ENCODE measurements at regions not wholly inside any gene's neighbourhood (a gene's known extent, or its start where the extent isn't known, plus 50 kb on each side); places are given as distances from the start of the nearest gene placed in this dataset.

DNA sequence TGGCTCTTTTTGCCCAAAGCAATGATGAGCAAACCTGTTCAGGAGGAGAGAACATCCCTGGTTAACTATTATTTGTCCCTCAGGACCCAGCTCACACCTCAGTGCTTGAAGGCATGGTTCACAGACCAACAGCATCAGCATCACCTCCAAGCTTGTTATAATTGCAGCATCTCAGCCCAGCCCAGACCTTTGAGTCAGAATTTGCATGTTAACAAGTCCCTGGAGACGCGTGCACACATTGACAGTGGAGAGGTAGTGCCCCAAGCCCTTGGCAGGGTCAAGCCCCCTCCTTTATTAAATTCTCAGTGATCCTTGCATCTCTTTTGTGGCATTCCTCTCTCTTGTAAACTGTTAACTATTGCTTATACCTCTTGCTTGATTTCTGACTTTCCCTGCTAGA lies 488.6 kb downstream of the HAPSTR1 start:
- H3K4me3 ChIP-seq: no peak overlapping the region
- intact Hi-C loops (cut with DNase I; ENCODE audit: low total_unique reads): no loop called here

DNA sequence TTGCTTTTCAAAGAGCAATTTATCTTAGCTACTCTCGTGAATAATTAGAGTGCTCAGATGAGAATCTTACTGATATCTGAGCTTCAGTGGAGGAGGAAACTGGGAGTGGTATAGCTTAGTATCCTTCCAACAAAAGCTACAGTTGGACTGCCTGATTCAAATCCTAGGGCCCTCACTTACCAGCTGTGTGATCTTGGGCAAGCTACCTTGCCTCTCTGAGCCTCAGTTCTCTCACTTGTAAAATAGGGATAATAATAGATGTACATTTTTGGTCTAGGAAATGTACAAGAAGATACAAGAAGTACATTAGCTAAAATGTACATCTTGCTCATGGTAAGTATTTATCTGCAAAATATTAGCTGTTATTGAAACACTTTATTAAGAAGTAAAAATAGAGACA lies 502.0 kb downstream of the HAPSTR1 start:
- peaks cover 0 to 10% of the 10 kb centered on the region in 2 donors for H3K27me3 ChIP-seq
- TF ChIP-seq POLR2A (IDR thresholded peaks at IDR 0.05) (no peak), POLR2AphosphoS5 (IDR thresholded peaks at IDR 0.05) (no peak)
- TF ChIP-seq, protein P1, sequence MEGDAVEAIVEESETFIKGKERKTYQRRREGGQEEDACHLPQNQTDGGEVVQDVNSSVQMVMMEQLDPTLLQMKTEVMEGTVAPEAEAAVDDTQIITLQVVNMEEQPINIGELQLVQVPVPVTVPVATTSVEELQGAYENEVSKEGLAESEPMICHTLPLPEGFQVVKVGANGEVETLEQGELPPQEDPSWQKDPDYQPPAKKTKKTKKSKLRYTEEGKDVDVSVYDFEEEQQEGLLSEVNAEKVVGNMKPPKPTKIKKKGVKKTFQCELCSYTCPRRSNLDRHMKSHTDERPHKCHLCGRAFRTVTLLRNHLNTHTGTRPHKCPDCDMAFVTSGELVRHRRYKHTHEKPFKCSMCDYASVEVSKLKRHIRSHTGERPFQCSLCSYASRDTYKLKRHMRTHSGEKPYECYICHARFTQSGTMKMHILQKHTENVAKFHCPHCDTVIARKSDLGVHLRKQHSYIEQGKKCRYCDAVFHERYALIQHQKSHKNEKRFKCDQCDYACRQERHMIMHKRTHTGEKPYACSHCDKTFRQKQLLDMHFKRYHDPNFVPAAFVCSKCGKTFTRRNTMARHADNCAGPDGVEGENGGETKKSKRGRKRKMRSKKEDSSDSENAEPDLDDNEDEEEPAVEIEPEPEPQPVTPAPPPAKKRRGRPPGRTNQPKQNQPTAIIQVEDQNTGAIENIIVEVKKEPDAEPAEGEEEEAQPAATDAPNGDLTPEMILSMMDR (IDR thresholded peaks at IDR 0.05): no peak
- DNase-seq (ENCODE audit: low spot score in 2 of 2): no peak
- no peaks in the 10 kb centered on the region for H3K9me3 ChIP-seq
- intact Hi-C loops (cut with DNase I; ENCODE audit: low total_unique reads): no loop called here
- H3K36me3 ChIP-seq: no peaks in the 10 kb centered on the region
- H3K27ac ChIP-seq: no peak overlapping the region
- H3K4me1 ChIP-seq: no peaks in the 10 kb centered on the region
- H3K4me3 ChIP-seq: no peak overlapping the region

More for the DNA sequence above, 488.6 kb downstream of the HAPSTR1 start:
- H3K9me3 ChIP-seq: no peaks in the 10 kb centered on the region
- TF ChIP-seq, protein P1 (IDR thresholded peaks at IDR 0.05): no peak
- TF ChIP-seq POLR2AphosphoS5 (IDR thresholded peaks at IDR 0.05) (no peak), POLR2A (IDR thresholded peaks at IDR 0.05) (no peak)
- H3K36me3 ChIP-seq: no peaks in the 10 kb centered on the region
- DNase-seq (ENCODE audit: low spot score in 2 of 2): no peak
- no peaks in the 10 kb centered on the region for H3K27me3 ChIP-seq
- H3K27ac ChIP-seq: no peak overlapping the region
- no peaks in the 10 kb centered on the region for H3K4me1 ChIP-seq

DNA sequence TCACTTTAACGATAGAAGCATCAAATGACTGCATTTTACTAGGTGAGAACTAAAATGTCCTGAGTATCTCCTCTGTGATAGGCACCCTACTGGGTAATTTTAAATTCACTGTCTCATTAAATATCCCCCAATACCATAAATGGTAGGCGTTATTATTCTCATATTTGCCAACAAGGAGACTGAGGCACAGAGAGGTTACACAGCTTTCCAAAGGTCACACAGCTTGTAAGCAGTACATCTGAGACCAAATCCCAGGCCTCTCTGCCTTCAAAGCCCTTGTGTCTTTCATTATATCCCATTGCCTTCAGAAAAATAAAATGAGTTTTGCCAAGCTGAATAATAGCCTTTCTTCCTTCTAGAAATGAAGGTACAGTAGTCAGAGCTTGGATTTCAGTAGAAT lies 502.6 kb downstream of the HAPSTR1 start:
- no peaks in the 10 kb centered on the region for H3K9me3 ChIP-seq
- intact Hi-C loops (cut with DNase I; ENCODE audit: low total_unique reads): no loop called here
- H3K27ac ChIP-seq: no peak overlapping the region
- no peak overlapping the region for H3K4me3 ChIP-seq
- TF ChIP-seq POLR2AphosphoS5 (IDR thresholded peaks at IDR 0.05): no peak
- no peak for TF ChIP-seq POLR2A (IDR thresholded peaks at IDR 0.05)
- TF ChIP-seq, protein P1 (IDR thresholded peaks at IDR 0.05): no peak
- peaks cover 0 to 10% of the 10 kb centered on the region in 2 donors for H3K27me3 ChIP-seq
- no peaks in the 10 kb centered on the region for H3K36me3 ChIP-seq
- DNase-seq (ENCODE audit: low spot score in 2 of 2): no peak
- H3K4me1 ChIP-seq: no peaks in the 10 kb centered on the region

DNA sequence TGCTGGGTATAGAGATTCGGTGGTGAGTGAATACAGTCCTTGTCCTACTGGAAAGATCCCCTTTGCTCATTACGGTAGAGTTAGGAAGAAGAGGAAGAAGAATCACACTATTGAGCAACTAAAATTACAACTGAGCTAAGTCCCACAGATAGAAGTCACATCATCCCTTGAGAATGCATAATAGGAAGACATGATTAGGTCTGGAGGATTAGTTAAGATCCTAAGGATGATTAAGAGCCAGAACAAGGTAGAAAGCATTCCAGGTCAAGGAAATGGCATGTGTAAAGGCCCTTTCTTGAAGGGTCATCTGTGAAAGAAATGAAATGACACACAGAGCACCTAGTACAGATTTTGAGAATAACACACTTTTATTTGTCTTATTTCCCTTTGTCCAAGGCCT lies 503.5 kb downstream of the HAPSTR1 start:
- H3K9me3 ChIP-seq: no peaks in the 10 kb centered on the region
- no peak overlapping the region for H3K27ac ChIP-seq
- no peaks in the 10 kb centered on the region for H3K36me3 ChIP-seq
- TF ChIP-seq POLR2AphosphoS5 (IDR thresholded peaks at IDR 0.05): no peak
- no peak for TF ChIP-seq POLR2A (IDR thresholded peaks at IDR 0.05)
- TF ChIP-seq, protein P1 (IDR thresholded peaks at IDR 0.05): no peak
- no peak for DNase-seq (ENCODE audit: low spot score in 2 of 2)
- H3K4me3 ChIP-seq: no peak overlapping the region
- H3K27me3 ChIP-seq: peaks cover 0 to 10% of the 10 kb centered on the region in 2 donors
- no peaks in the 10 kb centered on the region for H3K4me1 ChIP-seq
- intact Hi-C loops (cut with DNase I; ENCODE audit: low total_unique reads): no loop called here

DNA sequence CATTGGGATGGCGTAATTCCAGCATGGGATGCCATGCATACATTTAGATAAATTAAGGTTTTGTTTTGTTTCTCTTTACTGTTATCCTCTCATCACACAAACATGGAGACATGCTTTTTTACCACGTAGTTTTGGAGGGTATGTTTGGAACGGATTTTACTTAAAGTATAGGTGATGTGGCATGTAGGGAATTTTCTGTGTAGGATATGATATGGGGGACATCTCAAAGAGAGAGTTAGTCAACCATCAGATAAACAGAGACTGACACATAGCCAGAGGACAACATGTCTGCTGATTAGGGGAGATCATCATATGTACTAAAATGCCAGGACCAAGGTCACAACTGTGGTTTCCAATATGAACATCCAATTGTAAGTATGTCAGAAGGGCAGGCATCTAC lies 503.9 kb downstream of the HAPSTR1 start:
- intact Hi-C loops (cut with DNase I; ENCODE audit: low total_unique reads): no loop called here
- no peak overlapping the region for H3K4me3 ChIP-seq
- H3K27ac ChIP-seq: no peak overlapping the region
- no peaks in the 10 kb centered on the region for H3K36me3 ChIP-seq
- TF ChIP-seq POLR2A (IDR thresholded peaks at IDR 0.05): no peak
- TF ChIP-seq, protein P1 (IDR thresholded peaks at IDR 0.05): no peak
- no peak for TF ChIP-seq POLR2AphosphoS5 (IDR thresholded peaks at IDR 0.05)
- H3K9me3 ChIP-seq: no peaks in the 10 kb centered on the region
- no peak for DNase-seq (ENCODE audit: low spot score in 2 of 2)
- peaks cover 0 to 10% of the 10 kb centered on the region in 2 donors for H3K27me3 ChIP-seq
- H3K4me1 ChIP-seq: no peaks in the 10 kb centered on the region

All from breast epithelium (tissue), 4 donors.